Activated naive CD4-positive, alpha-beta T cell treated with anti-CD3 and anti-CD28 coated beads for 36 hours (primary cell): ENCODE measurements at regions not wholly inside any gene's neighbourhood (a gene's known extent, or its start where the extent isn't known, plus 50 kb on each side); places are given as distances from the start of the nearest gene placed in this dataset.

Source experiments
- CTCF ChIA-PET: fragments of 350-600 bp; sonication (Branson Sonifier 250); formaldehyde crosslinking; loops from one replicate; lab custom pipeline; 2021; ENCODE audit warnings: antibody characterized with exemption; lab: Charles Lee
- DNase-seq: peaks from one replicate; pipeline ENCODE4 v3.0.0-alpha.2; 2020
- H3K27ac Mint-ChIP-seq: one replicate; pipeline ENCODE4 v1.8.0; 2021; ENCODE audit warnings: mild to moderate bottlenecking, mixed read lengths
- H3K27me3 Mint-ChIP-seq: one replicate; pipeline ENCODE4 v1.8.0; 2021; ENCODE audit warnings: low read depth, mixed read lengths
- H3K36me3 Mint-ChIP-seq: one replicate; pipeline ENCODE4 v1.8.0; 2021; ENCODE audit warnings: low read depth, mixed read lengths
- H3K4me1 Mint-ChIP-seq: one replicate; pipeline ENCODE4 v1.8.0; 2021; ENCODE audit warnings: low read depth, mixed read lengths
- H3K4me3 Mint-ChIP-seq: one replicate; pipeline ENCODE4 v1.8.0; 2021; ENCODE audit warnings: mild to moderate bottlenecking, moderate library complexity, mixed read lengths
- H3K9me3 Mint-ChIP-seq: one replicate; pipeline ENCODE4 v1.8.0; 2021; ENCODE audit warnings: mixed read lengths
- intact Hi-C: fragments of 100-400 bp; cut with micrococcal nuclease; formaldehyde crosslinking; loops from one replicate; pipeline ENCODE4 v1.15.1; 2023

DNA sequence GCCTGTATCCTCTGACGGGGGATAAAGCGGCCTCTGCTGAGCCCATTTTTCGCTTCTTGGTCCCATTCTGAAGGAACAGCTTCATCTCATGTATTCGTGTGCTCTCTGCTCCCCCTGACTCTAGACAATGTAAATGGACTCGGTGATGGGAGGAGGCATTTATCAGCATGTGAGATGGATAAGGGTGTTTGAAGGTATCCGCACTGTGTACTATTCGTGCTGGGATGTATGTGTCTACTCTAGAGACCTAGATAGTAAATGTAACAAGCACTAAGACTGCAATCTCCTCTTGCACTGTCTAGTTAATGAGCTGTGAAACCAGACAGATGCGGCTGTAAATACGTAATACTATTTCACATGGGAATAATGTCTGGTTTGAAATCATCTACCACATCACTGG is 134.6 kb upstream of the ARGLU1 start:
- Mint-ChIP-seq H3K4me1 (no peaks in the 10 kb centered on the region), H3K27me3 (peaks cover 15% of the 10 kb centered on the region), H3K4me3 (no peak overlapping the region), H3K9me3 (no peaks in the 10 kb centered on the region), H3K27ac (no peak overlapping the region), H3K36me3 (no peaks in the 10 kb centered on the region)
- CTCF ChIA-PET = interaction anchor here (0.6 to 0.7 kb wide), 2 partner anchors 59 to 91 kb away, joined by 3 read pairs; no protein-coding TSS in a partner anchor
- no peak for DNase-seq
- intact Hi-C loops = no loop called here

DNA sequence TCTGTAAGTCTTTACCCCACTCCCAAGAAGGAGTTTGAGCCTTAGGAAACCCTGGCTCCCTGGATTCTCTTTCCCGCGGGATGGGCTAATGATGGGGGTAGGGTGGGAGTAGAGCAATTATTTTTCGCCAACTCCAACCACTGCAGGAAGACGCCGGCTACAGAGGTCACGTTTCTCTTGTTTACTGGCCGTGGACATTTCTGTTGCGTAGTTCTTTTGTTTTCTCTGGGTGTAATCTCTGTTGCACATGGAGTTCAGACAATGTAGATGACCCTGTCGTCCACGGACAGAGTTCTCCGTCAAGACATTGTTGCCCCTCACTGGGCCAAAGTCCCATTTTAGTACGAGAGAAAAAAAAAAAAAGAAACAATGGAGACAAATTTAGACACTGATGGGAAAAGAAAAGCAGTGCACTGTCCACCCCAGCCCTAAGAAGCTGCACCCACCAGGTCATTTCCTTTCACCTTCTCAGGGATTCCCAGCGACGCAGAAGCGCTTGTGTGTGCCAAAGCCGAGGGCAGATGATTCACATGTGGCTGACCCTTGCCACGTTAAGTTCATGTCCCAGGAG is 133.9 kb upstream of the ARGLU1 start:
- Mint-ChIP-seq H3K4me3 (no peak overlapping the region), H3K27me3 (peaks cover 15% of the 10 kb centered on the region), H3K27ac (no peak overlapping the region), H3K4me1 (no peaks in the 10 kb centered on the region), H3K9me3 (no peaks in the 10 kb centered on the region), H3K36me3 (no peaks in the 10 kb centered on the region)
- intact Hi-C loops = no loop called here
- CTCF ChIA-PET = interaction anchor here (0.6 kb wide), 1 partner anchor 58 kb away, joined by 3 read pairs; no protein-coding TSS in a partner anchor
- DNase-seq = no peak

DNA sequence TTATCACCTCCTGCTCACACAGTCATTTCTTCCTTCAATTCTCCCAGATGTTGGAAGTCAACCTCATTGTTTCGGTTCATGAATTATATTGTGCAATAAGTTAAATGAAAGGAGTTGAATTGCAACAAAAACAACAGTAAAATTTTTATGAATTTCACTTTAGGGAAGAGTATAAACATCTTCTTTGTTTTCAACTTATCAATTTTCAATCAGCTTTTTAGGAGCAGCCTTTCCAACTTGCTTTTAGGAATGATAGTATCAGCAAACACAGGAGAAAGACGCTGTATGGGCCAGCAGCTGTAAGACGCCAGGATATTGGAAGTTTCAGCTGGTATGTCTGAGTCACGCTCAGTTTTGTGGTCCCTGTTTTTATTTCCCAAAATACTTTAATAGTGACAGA is 132.5 kb upstream of the ARGLU1 start:
- intact Hi-C loops = no loop called here
- CTCF ChIA-PET = no interaction called here
- H3K4me3 Mint-ChIP-seq = no peak overlapping the region
- H3K9me3 Mint-ChIP-seq = no peaks in the 10 kb centered on the region
- no peaks in the 10 kb centered on the region for H3K36me3 Mint-ChIP-seq
- no peaks in the 10 kb centered on the region for H3K4me1 Mint-ChIP-seq
- peaks cover 15% of the 10 kb centered on the region for H3K27me3 Mint-ChIP-seq
- no peak for DNase-seq
- no peak overlapping the region for H3K27ac Mint-ChIP-seq

DNA sequence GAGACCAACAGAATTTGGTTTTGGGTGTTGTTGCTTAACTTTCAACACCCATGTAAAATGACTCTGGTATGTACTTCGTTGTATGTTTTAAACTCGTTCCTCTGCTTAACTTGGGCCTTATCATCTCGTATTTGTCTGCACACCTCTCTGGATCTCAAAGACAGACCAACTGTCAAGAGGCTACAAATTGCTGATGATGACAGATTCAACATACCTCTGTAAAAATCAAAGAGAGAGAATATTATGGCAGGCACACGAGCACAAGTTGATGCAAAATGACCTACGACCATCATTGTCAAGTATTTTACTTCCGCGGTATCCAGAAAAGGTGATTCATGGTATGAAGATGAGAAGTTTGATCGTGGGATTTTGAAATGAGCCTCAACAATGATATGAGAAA is 132.1 kb upstream of the ARGLU1 start:
- Mint-ChIP-seq H3K9me3 (no peaks in the 10 kb centered on the region), H3K4me1 (no peaks in the 10 kb centered on the region), H3K36me3 (no peaks in the 10 kb centered on the region), H3K27ac (no peak overlapping the region), H3K27me3 (peaks cover 15% of the 10 kb centered on the region), H3K4me3 (no peak overlapping the region)
- no peak for DNase-seq
- CTCF ChIA-PET = no interaction called here
- intact Hi-C loops = no loop called here

DNA sequence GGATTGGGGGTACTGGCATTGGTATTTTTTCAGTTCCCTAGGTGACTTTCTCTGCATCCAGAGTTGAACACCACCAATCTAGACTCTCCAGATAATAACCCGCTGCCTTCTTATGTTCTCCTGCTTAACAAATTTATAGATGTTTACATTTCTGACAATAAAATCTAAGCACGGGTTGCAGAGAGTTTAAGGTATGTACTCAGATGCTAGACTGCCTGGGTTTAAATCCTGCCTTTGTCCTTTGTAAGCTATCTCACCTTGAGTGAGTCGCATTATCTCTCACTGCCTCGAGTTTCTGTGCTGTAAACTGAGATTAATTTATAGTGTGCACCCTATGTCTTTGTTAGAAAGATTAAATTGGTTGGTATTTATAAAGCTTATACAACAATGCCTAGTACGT is 131.4 kb upstream of the ARGLU1 start:
- H3K27ac Mint-ChIP-seq = no peak overlapping the region
- H3K27me3 Mint-ChIP-seq = peaks cover 10% of the 10 kb centered on the region
- H3K9me3 Mint-ChIP-seq = no peaks in the 10 kb centered on the region
- CTCF ChIA-PET = no interaction called here
- intact Hi-C loops = no loop called here
- H3K36me3 Mint-ChIP-seq = no peaks in the 10 kb centered on the region
- no peaks in the 10 kb centered on the region for H3K4me1 Mint-ChIP-seq
- DNase-seq = no peak
- no peak overlapping the region for H3K4me3 Mint-ChIP-seq

DNA sequence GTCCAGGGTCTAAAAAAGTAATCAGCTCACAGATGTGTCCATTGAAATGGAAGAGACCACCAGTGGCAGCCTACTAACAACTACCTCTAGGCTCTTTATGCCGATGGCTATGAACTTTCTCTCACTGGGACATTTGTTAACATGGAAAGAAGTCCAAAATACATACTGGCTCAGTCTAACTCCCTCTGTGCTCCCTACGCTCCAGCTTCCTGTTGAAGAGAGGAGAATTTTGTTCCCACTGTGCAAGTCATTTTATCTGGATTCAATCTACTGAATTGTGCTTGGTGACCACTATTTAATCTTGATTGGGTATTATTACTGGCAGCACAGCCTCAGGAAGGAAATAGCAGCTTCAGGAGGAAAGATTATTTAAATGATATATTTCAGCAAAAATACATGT is 128.8 kb upstream of the ARGLU1 start:
- Mint-ChIP-seq H3K27ac (no peak overlapping the region), H3K4me3 (no peak overlapping the region), H3K27me3 (peaks cover 2% of the 10 kb centered on the region), H3K9me3 (no peaks in the 10 kb centered on the region), H3K4me1 (no peaks in the 10 kb centered on the region), H3K36me3 (no peaks in the 10 kb centered on the region)
- intact Hi-C loops = no loop called here
- CTCF ChIA-PET = interaction anchor here (0.9 kb wide), 1 partner anchor 11 kb away, joined by 3 read pairs; no protein-coding TSS in a partner anchor
- DNase-seq = no peak

DNA sequence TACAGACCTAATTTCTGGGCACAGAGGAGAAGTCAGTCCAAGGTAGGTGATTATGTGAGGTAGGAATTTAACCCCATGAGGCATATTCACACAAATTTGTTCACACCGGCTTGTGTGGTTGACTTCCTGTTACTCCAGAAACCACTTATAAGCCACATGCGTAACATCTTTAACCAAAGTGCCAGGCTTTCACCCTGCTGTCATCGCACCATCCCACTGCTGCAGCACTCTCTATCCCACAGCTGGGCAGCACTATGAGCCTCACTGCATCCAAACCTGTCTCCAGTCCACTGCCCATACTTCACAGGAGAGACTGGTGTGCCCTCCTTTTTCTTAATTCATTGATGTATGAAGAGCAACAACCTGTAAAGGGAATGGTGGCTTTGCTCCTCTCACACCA is 128.2 kb upstream of the ARGLU1 start:
- DNase-seq = no peak
- Mint-ChIP-seq H3K4me1 (no peaks in the 10 kb centered on the region), H3K36me3 (no peaks in the 10 kb centered on the region), H3K9me3 (no peaks in the 10 kb centered on the region), H3K27me3 (peaks cover 2% of the 10 kb centered on the region), H3K27ac (no peak overlapping the region), H3K4me3 (no peak overlapping the region)
- intact Hi-C loops = no loop called here
- CTCF ChIA-PET = interaction anchor here (0.9 kb wide), 1 partner anchor 11 kb away, joined by 3 read pairs; no protein-coding TSS in a partner anchor

DNA sequence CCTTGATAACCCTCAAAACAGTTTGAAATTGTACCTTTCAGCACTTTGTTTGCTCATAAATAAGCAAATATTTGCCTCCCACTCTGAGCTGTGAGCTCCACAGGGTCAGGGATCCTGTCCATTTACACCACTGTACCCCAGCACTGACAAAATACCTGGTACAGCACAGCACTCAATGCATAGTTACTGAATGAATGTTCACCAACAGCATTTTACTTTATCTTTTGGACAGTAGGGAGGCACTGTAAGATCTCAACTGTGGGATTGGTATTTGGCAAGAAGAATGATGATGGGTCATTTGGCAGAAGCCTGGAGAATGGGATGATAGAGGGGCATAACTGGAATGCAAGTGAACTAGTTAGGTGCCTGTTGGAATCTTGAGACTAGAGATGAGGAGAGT is 127.2 kb upstream of the ARGLU1 start:
- CTCF ChIA-PET = no interaction called here
- Mint-ChIP-seq H3K4me1 (no peaks in the 10 kb centered on the region), H3K36me3 (no peaks in the 10 kb centered on the region), H3K27me3 (peaks cover 2% of the 10 kb centered on the region), H3K4me3 (no peak overlapping the region), H3K9me3 (no peaks in the 10 kb centered on the region), H3K27ac (no peak overlapping the region)
- DNase-seq = no peak
- intact Hi-C loops = no loop called here

DNA sequence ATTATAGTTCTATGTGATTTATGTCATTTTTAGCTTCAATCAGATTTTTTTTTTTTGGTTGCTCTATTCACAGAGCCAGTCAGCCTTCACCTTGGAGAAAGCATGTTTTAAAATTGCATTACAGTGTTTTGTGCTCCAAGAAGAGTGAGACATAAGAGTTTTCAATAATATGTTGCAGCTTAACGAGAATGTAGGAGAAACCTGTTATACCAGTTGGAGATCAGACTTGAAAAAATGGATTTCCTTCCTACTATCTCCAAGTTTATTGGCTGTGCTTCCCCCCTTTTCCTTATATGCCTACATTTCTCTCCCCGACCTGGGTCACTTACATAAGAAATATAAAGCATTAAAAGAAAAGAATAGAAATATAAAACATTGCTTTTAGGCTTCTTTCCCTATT is 123.9 kb upstream of the ARGLU1 start:
- CTCF ChIA-PET = no interaction called here
- Mint-ChIP-seq H3K27ac (no peak overlapping the region), H3K4me3 (no peak overlapping the region), H3K9me3 (no peaks in the 10 kb centered on the region), H3K27me3 (no peaks in the 10 kb centered on the region), H3K4me1 (no peaks in the 10 kb centered on the region), H3K36me3 (no peaks in the 10 kb centered on the region)
- intact Hi-C loops = no loop called here
- no peak for DNase-seq

DNA sequence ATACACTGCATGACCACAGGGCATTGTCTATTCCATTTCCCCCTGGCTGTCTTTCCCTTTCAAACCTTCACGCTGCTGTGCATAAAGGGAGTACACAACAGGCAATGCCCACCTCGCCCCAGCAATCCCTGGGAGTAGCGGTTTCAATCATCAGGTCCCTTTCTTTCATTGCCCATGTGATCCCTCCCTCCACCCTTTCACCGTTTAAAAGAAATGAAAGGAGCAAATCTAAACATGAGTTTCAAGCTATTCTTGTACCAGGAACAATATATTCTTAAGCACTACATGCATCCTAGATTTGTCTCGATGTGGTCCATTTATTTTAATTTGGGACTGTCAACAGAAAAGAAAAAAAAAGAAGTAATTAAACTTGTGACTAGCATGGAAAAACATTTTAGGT is 123.4 kb upstream of the ARGLU1 start:
- Mint-ChIP-seq H3K9me3 (no peaks in the 10 kb centered on the region), H3K4me3 (no peak overlapping the region), H3K27me3 (no peaks in the 10 kb centered on the region), H3K4me1 (no peaks in the 10 kb centered on the region), H3K27ac (no peak overlapping the region), H3K36me3 (no peaks in the 10 kb centered on the region)
- no peak for DNase-seq
- CTCF ChIA-PET = no interaction called here
- intact Hi-C loops = no loop called here

DNA sequence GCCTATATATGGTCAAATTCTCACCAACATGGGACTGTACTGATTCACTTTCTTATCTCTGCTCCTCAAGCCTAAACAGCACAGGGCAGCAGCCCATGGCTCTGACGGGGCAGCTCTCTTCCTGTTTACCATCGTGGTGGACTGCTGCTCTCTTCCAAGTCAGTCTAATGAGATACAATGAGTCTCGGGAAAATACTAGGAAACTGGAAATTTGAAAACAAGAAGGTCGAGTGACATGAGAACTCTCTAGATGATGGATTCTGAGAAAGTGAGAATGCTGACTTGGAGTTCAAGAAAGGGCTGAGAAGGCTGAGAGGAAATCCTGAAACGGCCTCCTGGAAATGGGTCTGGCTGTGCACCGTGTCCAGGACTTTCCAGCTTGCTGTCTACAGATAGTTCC is 122.8 kb upstream of the ARGLU1 start:
- CTCF ChIA-PET = no interaction called here
- intact Hi-C loops = no loop called here

DNA sequence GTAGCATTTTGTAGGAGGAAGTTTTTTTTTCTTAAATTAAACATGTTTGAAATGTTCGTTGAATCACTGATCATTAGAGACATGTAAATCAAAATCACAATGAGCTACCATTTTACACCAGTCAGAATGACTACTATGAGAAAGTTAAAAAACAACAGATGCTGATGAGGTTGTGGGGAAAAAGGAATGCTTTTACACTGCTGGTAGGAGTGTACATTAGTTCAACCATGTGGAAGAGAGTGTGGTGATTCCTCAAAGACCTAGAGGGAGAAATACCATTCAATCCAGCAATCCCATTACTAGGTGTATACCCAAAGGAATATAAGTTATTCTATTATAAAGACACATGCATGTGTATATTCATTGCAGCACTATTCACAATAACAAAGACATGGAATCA is 122.0 kb upstream of the ARGLU1 start:
- Mint-ChIP-seq H3K36me3 (no peaks in the 10 kb centered on the region), H3K9me3 (no peaks in the 10 kb centered on the region), H3K4me1 (no peaks in the 10 kb centered on the region), H3K27me3 (peaks cover 2% of the 10 kb centered on the region), H3K4me3 (no peak overlapping the region), H3K27ac (no peak overlapping the region)
- intact Hi-C loops = no loop called here
- no peak for DNase-seq
- CTCF ChIA-PET = interaction anchor here (0.6 kb wide), 1 partner anchor 163 kb away, joined by 3 read pairs; no protein-coding TSS in a partner anchor

More for the DNA sequence above, 122.8 kb upstream of the ARGLU1 start:
- Mint-ChIP-seq H3K27ac (no peak overlapping the region), H3K4me3 (no peak overlapping the region), H3K9me3 (no peaks in the 10 kb centered on the region), H3K4me1 (no peaks in the 10 kb centered on the region), H3K36me3 (no peaks in the 10 kb centered on the region), H3K27me3 (no peaks in the 10 kb centered on the region)
- DNase-seq = no peak

DNA sequence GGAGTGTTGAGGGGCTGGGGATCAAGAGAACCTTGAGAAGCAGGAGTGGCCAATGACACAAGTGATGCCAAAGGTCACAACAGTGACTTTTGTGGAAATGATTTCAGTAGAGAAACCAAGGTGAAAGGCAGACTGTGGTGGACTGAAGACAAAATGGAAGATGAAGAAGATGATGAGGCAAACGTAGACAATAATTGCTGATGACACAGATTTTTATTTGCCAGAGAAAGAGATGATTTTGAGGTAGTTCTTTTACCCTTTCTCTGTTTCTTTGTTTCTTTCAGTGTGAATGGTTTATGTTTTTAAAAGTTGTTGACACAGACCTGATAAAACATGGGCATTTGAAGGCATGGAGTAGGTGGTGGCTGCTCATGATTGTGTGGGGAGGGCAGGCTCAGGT is 121.0 kb upstream of the ARGLU1 start:
- intact Hi-C loops = no loop called here
- H3K27me3 Mint-ChIP-seq = peaks cover 2% of the 10 kb centered on the region
- no peak for DNase-seq
- H3K4me3 Mint-ChIP-seq = no peak overlapping the region
- H3K9me3 Mint-ChIP-seq = no peaks in the 10 kb centered on the region
- no peaks in the 10 kb centered on the region for H3K4me1 Mint-ChIP-seq
- CTCF ChIA-PET = no interaction called here
- H3K36me3 Mint-ChIP-seq = no peaks in the 10 kb centered on the region
- H3K27ac Mint-ChIP-seq = no peak overlapping the region
